GM23338 (cell line): ENCODE measurements at regions not wholly inside any gene's neighbourhood (a gene's known extent, or its start where the extent isn't known, plus 50 kb on each side); places are given as distances from the start of the nearest gene placed in this dataset.

ENCODE experiments used
- ATAC-seq: fragments of 200-7000 bp; cut with Tn5 transposase; 3 replicates; pipeline ENCODE4 v1.9.1; 2020
- DNase-seq: peaks from one replicate; pipeline ENCODE4 v3.0.0-alpha.2; 2015; ENCODE audit warnings: low spot score
- H2AFZ ChIP-seq: fragments of 200-600 bp; sonication (generic); 2 replicates; pipeline ENCODE4 v1.8.0; 2016; ENCODE audit warnings: antibody characterized with exemption, mild to moderate bottlenecking, moderate library complexity
- H3F3A ChIP-seq: fragments of 200-600 bp; sonication (generic); replicated peaks from 2 replicates; pipeline ENCODE4 v1.8.0; 2017; ENCODE audit warnings: antibody characterized with exemption, mixed run types, low read depth
- H3K27ac ChIP-seq: fragments of 200-600 bp; sonication (generic); 2 replicates; pipeline ENCODE4 v1.6.1; 2016; ENCODE audit warnings: low read depth
- H3K27me3 ChIP-seq: fragments of 200-600 bp; sonication (generic); 2 replicates; pipeline ENCODE4 v1.8.0; 2016; ENCODE audit warnings: mild to moderate bottlenecking, mixed run types, moderate library complexity; ENCODE audit not compliant: insufficient read depth
- H3K36me3 ChIP-seq: fragments of 200-600 bp; sonication (generic); 2 replicates; pipeline ENCODE4 v1.8.0; 2016; ENCODE audit warnings: mild to moderate bottlenecking; ENCODE audit not compliant: insufficient read depth
- H3K4me1 ChIP-seq: fragments of 200-600 bp; sonication (generic); 2 replicates; pipeline ENCODE4 v1.8.0; 2016; ENCODE audit warnings: mild to moderate bottlenecking, moderate library complexity; ENCODE audit not compliant: insufficient read depth
- H3K4me2 ChIP-seq: fragments of 200-600 bp; sonication (generic); 2 replicates; pipeline ENCODE4 v1.7.1; 2017; ENCODE audit warnings: mixed run types
- H3K4me3 ChIP-seq: fragments of 200-600 bp; sonication (generic); 2 replicates; pipeline ENCODE4 v1.6.1; 2016; ENCODE audit warnings: mixed run types
- H3K79me2 ChIP-seq: fragments of 200-600 bp; sonication (generic); replicated peaks from 2 replicates; pipeline ENCODE4 v1.8.0; 2017; ENCODE audit warnings: mild to moderate bottlenecking; ENCODE audit not compliant: insufficient read depth
- H3K9me2 ChIP-seq: fragments of 200-600 bp; sonication (generic); 2 replicates; pipeline ENCODE4 v1.8.0; 2017; ENCODE audit not compliant: insufficient read depth
- H4K20me1 ChIP-seq: fragments of 200-600 bp; sonication (generic); replicated peaks from 2 replicates; pipeline ENCODE4 v1.8.0; 2017; ENCODE audit warnings: mild to moderate bottlenecking; ENCODE audit not compliant: insufficient read depth
- H3K27ac Mint-ChIP-seq: 2 replicates; pipeline ENCODE4 v1.8.0; 2020; ENCODE audit warnings: inconsistent platforms, mild to moderate bottlenecking, moderate library complexity, mixed read lengths
- H3K27me3 Mint-ChIP-seq: 3 replicates; pipeline ENCODE4 v1.8.0; 2022; ENCODE audit warnings: low read depth, mild to moderate bottlenecking, moderate library complexity, mixed read lengths, inconsistent platforms; ENCODE audit not compliant: insufficient read depth, poor library complexity
- H3K36me3 Mint-ChIP-seq: 3 replicates; pipeline ENCODE4 v1.8.0; 2021; ENCODE audit warnings: low read depth, mild to moderate bottlenecking, inconsistent platforms, moderate library complexity, mixed read lengths
- H3K4me1 Mint-ChIP-seq: 3 replicates; pipeline ENCODE4 v1.8.0; 2020; ENCODE audit warnings: mild to moderate bottlenecking, inconsistent platforms, mixed read lengths
- H3K4me3 Mint-ChIP-seq: 3 replicates; pipeline ENCODE4 v1.8.0; 2021; ENCODE audit warnings: moderate library complexity, mild to moderate bottlenecking, inconsistent platforms, mixed read lengths
- H3K9me3 Mint-ChIP-seq: 3 replicates; pipeline ENCODE4 v1.8.0; 2020; ENCODE audit warnings: moderate library complexity, mild to moderate bottlenecking, inconsistent platforms, mixed read lengths
- CTCF ChIP-seq, 2 experiments: fragments of 200-600 bp in 1 of 2; sonication (generic) in 1 of 2; conservative IDR thresholded peaks; 2 replicates each; pipeline versions ENCODE4 v1.5.1 to v1.6.1; 2016 to 2017; ENCODE audit warnings: antibody characterized with exemption in 2 of 2, low read depth in 2 of 2, mild to moderate bottlenecking in 2 of 2, moderate library complexity in 1 of 2
- EZH2phosphoT487 ChIP-seq: fragments of 200-600 bp; sonication (generic); IDR thresholded peaks from one replicate; pipeline ENCODE4 v1.8.1; 2018; ENCODE audit warnings: antibody characterized with exemption; ENCODE audit not compliant: unreplicated experiment
- JUNB ChIP-seq: IDR thresholded peaks from one replicate; pipeline ENCODE4 v1.6.1; 2016; ENCODE audit warnings: antibody characterized with exemption; ENCODE audit not compliant: unreplicated experiment
- NANOG ChIP-seq: IDR thresholded peaks from 2 replicates; pipeline ENCODE4 v1.6.1; 2016; ENCODE audit warnings: antibody characterized with exemption, borderline replicate concordance
- POLR2AphosphoS5 ChIP-seq: IDR thresholded peaks from 2 replicates; pipeline ENCODE4 v1.6.1; 2016; ENCODE audit warnings: antibody characterized with exemption, low read depth
- STAT1 ChIP-seq: IDR thresholded peaks from one replicate; pipeline ENCODE4 v1.6.1; 2016; ENCODE audit warnings: antibody characterized with exemption; ENCODE audit not compliant: unreplicated experiment
- ZNF114 ChIP-seq: fragments of 250-450 bp; sonication (Bioruptor Pico); IDR thresholded peaks from 2 replicates; pipeline ENCODE4 v1.5.0; 2020; ENCODE audit warnings: mild to moderate bottlenecking, moderate library complexity
- ZNF331 ChIP-seq: fragments of 250-450 bp; sonication (Bioruptor Pico); IDR thresholded peaks from 2 replicates; pipeline ENCODE4 v1.5.0; 2020; ENCODE audit warnings: low read depth, mild to moderate bottlenecking, moderate library complexity
- ZNF462 ChIP-seq: fragments of 250-450 bp; sonication (Bioruptor Pico); IDR thresholded peaks from 2 replicates; pipeline ENCODE4 v1.5.0; 2020; ENCODE audit warnings: mild to moderate bottlenecking, moderate library complexity
- TF ChIP-seq, protein P1 (sequence below): IDR thresholded peaks from 2 replicates; pipeline ENCODE4 v1.6.1; 2016; ENCODE audit warnings: antibody characterized with exemption
- TF ChIP-seq, protein P2 (sequence below): IDR thresholded peaks from one replicate; pipeline ENCODE4 v1.6.1; 2018; ENCODE audit warnings: antibody characterized with exemption; ENCODE audit not compliant: unreplicated experiment

DNA sequence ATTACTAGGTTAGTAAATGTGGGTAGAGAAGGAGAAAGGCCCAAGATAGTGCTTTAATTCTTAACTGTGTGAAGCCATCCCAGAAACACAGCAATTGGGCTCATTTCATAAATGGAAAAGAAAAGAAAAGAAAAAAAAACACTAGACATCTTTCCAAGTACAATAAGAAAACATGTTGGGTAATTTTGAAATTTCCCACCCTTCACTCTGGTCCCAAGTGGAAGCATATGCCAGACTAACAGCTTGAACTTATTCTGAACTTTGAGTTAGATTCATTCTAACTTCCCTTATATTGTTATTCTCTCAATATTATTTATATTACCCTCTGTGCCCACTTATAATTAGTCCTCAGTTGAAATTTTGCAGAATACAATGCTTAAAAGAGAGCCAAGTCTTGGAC, 113.4 kb upstream of the GHR start (continued):
- TF ChIP-seq, protein P1, sequence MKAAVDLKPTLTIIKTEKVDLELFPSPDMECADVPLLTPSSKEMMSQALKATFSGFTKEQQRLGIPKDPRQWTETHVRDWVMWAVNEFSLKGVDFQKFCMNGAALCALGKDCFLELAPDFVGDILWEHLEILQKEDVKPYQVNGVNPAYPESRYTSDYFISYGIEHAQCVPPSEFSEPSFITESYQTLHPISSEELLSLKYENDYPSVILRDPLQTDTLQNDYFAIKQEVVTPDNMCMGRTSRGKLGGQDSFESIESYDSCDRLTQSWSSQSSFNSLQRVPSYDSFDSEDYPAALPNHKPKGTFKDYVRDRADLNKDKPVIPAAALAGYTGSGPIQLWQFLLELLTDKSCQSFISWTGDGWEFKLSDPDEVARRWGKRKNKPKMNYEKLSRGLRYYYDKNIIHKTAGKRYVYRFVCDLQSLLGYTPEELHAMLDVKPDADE = no peak
- TF ChIP-seq NANOG (no peak), POLR2AphosphoS5 (no peak), ZNF114 (CRISPR knock-in tag) (no peak), EZH2phosphoT487 (no peak), STAT1 (no peak)

GRCh38 chr5:42315214-42315613, 108.0 kb upstream of the GHR start:
- H3K4me1 ChIP-seq = no peaks in the 10 kb centered on the region
- Mint-ChIP-seq H3K9me3 (peaks cover 44% of the 10 kb centered on the region), H3K27me3 (peaks cover 2% of the 10 kb centered on the region), H3K4me1 (peaks cover 3% of the 10 kb centered on the region; the same call in 1 of the 3 replicates), H3K36me3 (peaks cover 29% of the 10 kb centered on the region), H3K4me3 (no peak overlapping the region), H3K27ac (no peak overlapping the region)
- H3K27me3 ChIP-seq = no peaks in the 10 kb centered on the region
- no peak overlapping the region for H3K4me2 ChIP-seq
- H3K9me2 ChIP-seq = peaks cover 4% of the 10 kb centered on the region; the same call in 1 of the 2 replicates
- no peaks in the 10 kb centered on the region for H4K20me1 ChIP-seq
- no peak overlapping the region for H2AFZ ChIP-seq
- H3K79me2 ChIP-seq = no peaks in the 10 kb centered on the region
- no peaks in the 10 kb centered on the region for H3F3A ChIP-seq
- H3K4me3 ChIP-seq = no peak overlapping the region
- H3K36me3 ChIP-seq = peaks cover 12% of the 10 kb centered on the region; the same call in 1 of the 2 replicates
- H3K27ac ChIP-seq = no peak overlapping the region
- ATAC-seq (no peak), DNase-seq (no peak)
- TF ChIP-seq, protein P1 = no peak
- TF ChIP-seq, protein P2, sequence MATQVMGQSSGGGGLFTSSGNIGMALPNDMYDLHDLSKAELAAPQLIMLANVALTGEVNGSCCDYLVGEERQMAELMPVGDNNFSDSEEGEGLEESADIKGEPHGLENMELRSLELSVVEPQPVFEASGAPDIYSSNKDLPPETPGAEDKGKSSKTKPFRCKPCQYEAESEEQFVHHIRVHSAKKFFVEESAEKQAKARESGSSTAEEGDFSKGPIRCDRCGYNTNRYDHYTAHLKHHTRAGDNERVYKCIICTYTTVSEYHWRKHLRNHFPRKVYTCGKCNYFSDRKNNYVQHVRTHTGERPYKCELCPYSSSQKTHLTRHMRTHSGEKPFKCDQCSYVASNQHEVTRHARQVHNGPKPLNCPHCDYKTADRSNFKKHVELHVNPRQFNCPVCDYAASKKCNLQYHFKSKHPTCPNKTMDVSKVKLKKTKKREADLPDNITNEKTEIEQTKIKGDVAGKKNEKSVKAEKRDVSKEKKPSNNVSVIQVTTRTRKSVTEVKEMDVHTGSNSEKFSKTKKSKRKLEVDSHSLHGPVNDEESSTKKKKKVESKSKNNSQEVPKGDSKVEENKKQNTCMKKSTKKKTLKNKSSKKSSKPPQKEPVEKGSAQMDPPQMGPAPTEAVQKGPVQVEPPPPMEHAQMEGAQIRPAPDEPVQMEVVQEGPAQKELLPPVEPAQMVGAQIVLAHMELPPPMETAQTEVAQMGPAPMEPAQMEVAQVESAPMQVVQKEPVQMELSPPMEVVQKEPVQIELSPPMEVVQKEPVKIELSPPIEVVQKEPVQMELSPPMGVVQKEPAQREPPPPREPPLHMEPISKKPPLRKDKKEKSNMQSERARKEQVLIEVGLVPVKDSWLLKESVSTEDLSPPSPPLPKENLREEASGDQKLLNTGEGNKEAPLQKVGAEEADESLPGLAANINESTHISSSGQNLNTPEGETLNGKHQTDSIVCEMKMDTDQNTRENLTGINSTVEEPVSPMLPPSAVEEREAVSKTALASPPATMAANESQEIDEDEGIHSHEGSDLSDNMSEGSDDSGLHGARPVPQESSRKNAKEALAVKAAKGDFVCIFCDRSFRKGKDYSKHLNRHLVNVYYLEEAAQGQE = no peak
- TF ChIP-seq NANOG (no peak), ZNF462 (CRISPR knock-in tag) (no peak), JUNB (no peak), ZNF114 (CRISPR knock-in tag) (no peak), EZH2phosphoT487 (no peak), POLR2AphosphoS5 (no peak), STAT1 (no peak), CTCF (conservative IDR thresholded peaks at IDR 0.05; ENCODE audit: low read depth in 2 of 2) (no peak), ZNF331 (CRISPR knock-in tag) (no peak)
